Activated CD4-positive, alpha-beta memory T cell treated with anti-CD3 and anti-CD28 coated beads for 36 hours (primary cell): ENCODE measurements at regions not wholly inside any gene's neighbourhood (a gene's known extent, or its start where the extent isn't known, plus 50 kb on each side); places are given as distances from the start of the nearest gene placed in this dataset. TPM values are rescaled to one million over a fixed set of nuclear protein-coding genes. Genes with fewer than 3 reads are reported as not detected.

ENCODE experiments used
- microRNA-seq: library from miRNA; unstranded; fragments of <30 nt; microRNA quantifications from one replicate; pipeline ENCODE4 v1.2.0, GENCODE V29; 2022; ENCODE audit warnings: borderline number of aligned reads, borderline microRNAs expressed, borderline replicate concordance

Small RNA genes in the stretch of these regions (microRNA-seq; reads per million reads assigned to microRNA genes)
- gene MIR7158 (not detected), gene MIR7515 (not detected)
